CMK (cell line): ENCODE measurements at regions not wholly inside any gene's neighbourhood (a gene's known extent, or its start where the extent isn't known, plus 50 kb on each side); places are given as distances from the start of the nearest gene placed in this dataset.
"Not testable (repeated sequence)": the region's sequence is repeated elsewhere in the genome, so short reads cannot be mapped to it uniquely, and the experiment has no call there.

Source experiments
- DNase-seq: peaks from one replicate; pipeline ENCODE4 v3.0.0-alpha.2; 2010; ENCODE audit warnings: low read depth

- no peak for DNase-seq
Observed at GRCh38 chr2:38146907-38147307, 71.0 kb upstream of the CYP1B1 start.

DNA sequence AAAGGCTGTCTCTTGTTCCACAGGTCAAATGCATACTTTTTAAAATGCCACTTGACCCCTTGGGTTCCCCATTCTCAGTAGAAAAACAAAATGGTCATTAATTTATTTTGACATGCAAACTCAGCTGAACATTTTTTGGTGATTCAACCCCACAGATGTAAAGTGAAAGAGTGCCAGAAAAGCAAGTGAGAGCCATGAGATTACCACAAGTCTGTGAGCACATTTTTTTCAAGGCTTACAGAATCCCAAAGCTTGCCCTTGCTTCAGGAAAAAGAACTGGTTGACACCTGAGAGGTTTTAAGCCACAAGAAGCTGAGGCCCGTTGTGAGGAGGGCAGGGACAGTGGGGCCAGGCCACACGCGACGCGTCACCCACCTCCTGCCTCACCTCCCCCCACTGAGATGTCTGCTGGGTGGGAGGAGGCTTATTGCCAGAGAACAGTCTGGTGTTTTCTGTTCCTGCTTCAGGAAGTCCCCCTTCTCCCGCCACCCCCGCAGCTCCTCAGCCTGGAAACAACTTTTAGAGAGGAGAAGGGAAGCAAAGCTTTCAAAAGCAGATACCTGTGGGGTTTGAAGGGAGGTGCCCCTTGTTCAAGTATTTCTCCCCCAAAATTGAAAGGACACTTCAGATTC lies 70.4 kb upstream of the CYP1B1 start:
- no peak for DNase-seq

- no peak for DNase-seq
Observed at GRCh38 chr2:38145236-38145635, 69.3 kb upstream of the CYP1B1 start.

- DNase-seq: no peak
Observed at GRCh38 chr2:38142627-38143026, 66.7 kb upstream of the CYP1B1 start.

DNA sequence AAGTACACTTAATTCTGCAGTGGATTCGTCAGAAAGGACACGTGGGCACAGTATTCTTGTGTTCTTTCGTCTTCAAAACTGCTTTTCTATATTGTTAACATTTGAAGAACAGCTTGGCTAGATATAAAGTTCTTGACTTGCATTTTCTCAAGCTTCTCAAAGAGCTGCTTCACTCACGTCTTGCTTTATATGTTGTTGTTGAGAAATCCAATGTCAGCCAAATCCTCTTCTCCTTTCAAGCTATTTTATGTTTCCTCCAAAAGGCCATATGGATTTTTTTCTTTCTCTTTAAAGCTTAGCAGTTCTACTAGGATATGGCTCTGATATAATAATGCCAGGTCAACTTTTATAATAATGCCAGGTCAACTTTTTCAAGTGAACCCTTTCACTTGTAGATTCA lies 65.5 kb upstream of the CYP1B1 start:
- DNase-seq: no peak

DNA sequence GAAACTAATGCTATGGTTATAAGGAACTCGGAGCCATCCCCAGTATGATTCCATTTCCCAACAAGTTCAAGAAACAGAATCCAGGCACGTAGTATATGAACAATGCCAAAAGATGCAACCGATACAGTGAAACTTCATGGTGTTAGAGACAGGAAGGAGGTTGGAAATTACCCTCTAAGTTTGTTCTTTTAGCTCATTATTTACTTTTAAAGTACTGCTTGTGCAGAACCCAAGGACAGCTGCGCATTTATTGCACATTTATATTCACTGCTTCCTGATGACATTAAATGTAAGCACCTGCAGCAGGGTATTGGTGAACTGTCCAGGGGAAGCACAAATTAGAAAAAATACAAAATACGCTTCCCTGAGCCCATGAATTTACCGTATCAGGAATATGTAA lies 63.0 kb upstream of the CYP1B1 start:
- no peak for DNase-seq

- no peak for DNase-seq
Observed at GRCh38 chr2:38138419-38138818, 62.5 kb upstream of the CYP1B1 start.

- DNase-seq: not testable (repeated sequence)
Observed at GRCh38 chr2:38137958-38138357, 62.0 kb upstream of the CYP1B1 start.

GRCh38 chr2:38131676-38132075 lies 55.7 kb upstream of the CYP1B1 start:
- no peak for DNase-seq

DNA sequence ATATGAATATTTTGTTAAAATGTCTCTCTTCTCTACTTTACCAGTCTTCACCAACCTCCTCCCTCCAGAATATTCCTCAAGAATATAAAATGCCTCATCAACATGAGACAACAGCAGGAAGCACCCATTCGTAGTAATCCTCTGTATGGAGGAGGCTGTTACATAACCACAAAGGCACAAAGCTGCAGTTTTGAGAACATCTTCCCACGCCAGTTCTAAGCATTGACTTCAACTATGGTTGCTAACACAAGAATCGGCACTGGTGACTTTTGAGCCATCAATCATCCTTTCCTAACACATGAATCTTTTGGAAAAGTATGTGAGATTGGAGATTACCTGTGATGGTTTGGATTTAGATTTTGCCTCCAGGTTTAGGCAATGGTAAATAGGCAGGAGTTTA lies 54.9 kb upstream of the CYP1B1 start:
- no peak for DNase-seq

- DNase-seq: no peak
Observed at GRCh38 chr2:38129987-38130386, 54.0 kb upstream of the CYP1B1 start.

DNA sequence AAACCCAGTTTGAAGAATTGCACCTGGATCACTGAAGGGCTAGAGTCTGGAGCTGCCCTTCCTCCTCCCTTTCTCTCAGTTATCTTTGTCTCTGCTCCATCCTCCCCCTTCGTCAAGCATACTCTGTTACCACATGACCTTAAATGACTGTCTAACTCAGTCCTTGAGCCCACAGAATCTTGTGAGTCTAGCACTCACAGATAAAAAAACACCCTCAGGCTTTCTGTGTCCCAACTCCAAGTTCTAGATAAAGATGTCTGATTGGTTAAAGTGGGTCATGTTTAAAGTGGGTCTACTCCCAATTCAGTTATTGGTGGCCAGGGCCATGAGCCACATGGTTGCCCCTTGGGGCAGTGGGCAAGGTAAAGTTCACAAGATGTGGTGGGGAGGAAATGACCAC lies 53.5 kb upstream of the CYP1B1 start:
- no peak for DNase-seq

- no peak for DNase-seq
Observed at GRCh38 chr2:38128653-38129052, 52.7 kb upstream of the CYP1B1 start.

- no peak for DNase-seq
Observed at GRCh38 chr2:38127277-38127676, 51.3 kb upstream of the CYP1B1 start.

GRCh38 chr2:38125842-38126241 lies 49.9 kb upstream of the CYP1B1 start:
- no peak for DNase-seq
